ENCODE measurements at regions not wholly inside any gene's neighbourhood (a gene's known extent, or its start where the extent isn't known, plus 50 kb on each side); places are given as distances from the start of the nearest gene placed in this dataset.

DNA sequence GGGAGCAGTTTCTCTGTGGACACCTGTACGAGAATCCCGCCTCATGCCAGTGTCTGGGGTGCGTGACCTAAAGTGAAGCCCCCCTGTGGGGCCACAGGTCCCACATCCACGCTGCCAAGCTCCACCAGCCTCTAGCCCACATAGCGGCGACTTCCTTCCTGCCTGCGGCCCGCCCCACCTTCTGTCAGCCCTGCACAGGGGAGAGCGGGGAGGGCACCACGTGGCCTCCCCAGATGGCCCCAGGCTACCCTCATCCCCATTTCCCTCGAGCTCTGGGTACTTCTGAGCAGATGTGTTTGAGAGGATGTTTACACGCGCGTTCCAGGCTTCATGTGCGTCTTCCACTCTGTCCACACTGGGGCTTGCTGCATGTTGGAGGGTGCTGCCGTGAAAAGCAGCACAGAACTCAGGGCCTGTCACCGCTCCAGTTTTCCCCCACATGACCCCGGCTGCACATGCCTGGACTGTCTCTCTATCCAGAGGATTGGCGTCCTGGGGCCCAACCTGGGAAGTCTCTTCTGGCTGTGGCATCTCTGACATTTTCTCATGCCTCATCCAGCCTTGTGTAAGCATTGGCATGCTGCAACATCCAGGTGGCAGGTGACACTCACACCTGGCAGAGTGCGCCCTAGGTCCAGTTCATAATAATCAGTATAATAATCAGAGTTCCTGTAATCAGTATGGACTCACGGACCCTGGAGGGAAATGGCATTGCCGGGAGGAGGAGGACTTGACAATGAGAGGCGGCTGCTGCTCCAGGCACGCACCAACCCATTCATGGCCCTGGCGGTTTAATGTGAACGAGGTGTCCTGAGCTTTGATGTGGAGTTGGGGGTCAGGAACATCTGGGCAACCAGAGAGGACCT lies 146.3 kb upstream of the TWIST2 start:
- DNase-seq (ENCODE audit: low read depth): no peak

DNA sequence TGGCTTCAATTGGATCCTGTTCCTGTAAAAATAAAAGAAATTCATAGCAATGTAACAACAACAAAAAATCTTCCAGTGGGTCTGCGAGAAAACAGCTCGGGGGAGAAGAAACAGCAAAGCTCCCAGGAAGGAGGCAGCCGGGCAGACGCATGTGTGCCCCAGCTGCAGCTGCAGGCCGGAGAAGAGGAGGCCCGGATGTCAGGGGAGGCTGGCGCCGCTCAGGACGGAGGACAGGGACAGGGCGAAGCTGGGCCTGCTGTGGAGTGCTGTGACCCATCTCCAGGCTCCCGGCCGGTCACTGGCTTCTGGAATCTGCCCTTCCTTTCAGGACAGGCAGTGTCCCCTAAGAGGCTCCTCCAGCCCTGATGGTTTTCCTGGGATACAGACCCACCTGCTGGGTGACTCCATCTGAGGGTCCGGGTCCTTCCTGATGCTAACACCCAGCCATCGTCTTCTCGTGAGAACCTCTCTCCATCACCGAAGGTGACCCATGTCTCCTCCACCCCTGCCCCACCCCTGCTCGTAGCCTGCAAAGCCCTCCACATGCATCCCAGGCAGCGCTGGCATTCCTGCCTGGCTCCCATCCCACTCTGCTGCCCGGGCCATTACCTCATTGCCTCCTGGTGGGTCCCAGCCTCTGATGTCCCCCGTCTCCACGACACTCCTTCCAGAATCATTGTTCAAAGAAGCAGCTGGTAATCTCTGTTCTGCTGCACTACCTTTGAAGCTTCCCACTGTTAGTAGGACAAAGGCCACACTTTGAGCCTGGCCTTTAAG lies 145.4 kb upstream of the TWIST2 start:
- DNase-seq (ENCODE audit: low read depth): no peak

DNA sequence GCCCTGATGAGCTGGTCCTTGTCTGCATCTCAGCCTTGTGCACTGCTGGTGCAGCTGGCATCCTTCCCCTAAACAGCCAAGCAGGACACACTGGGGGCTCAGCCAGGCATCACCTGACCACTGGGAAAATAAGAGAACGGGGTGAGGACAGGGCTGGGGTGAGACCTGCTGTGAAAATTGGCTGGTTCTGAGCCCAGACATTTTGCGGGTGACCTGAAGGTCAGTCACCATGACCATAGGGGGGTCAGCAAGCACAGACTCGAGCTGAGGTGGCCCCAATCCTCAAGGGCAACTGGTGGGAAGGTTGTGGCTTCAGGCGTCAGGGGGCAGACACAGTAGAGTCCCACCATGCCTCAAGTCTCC lies 144.9 kb upstream of the TWIST2 start:
- DNase-seq (ENCODE audit: low read depth): no peak

DNA sequence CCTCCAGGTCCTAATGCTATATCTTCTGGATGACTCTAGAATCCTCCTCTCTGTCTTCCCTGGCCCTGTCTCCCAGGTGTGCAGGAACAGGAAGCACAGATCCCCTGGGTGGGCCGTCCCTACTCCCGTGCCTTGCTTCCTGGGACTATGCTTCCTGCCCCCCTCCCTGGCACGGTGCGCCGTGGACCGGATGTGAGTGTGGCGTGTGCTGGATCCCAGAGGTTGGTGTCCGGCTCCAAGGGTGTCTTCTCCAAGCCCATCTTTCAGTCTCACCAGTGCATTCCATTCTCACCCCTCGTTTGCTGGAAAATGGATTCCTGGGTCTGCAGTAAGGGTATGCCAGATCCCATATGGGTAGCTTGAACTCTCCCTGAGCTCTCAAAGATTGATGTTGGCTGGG lies 144.4 kb upstream of the TWIST2 start:
- no peak for DNase-seq (ENCODE audit: low read depth)

DNA sequence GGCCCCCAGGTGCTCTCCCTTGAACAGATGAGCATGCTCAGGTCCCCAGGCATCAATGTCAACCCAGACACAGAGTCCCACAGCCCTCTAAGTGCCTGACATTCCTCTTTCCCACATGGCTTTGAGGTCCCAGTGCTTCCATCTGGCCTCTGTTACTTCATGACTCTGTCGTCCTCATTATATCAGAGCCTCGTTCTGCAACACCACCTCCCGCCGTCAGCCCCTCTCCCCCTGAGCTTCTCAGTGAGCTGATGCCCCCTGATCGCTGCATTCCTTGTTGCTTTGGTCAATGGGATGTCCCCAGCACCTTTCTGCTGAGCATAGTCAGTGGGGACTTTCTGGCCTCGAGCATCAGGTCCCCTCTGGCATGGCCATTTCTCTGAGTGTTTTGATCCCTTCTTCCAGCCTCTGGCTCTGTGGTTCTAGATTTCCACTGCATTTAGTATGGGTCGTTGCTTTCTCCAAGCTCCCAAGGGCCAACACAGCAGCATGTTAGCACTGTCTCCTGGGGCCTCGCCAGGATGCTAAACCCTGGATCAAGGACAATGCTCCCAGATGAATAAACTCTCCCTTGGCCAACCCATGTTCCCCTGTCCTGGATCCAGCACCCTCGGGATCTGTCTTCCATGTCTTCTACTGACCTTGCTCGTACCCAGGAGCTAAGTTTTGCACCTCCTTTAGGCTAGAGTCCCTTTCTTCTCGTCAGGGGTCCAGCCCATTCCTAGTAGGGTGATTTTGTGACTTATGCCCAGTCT lies 143.2 kb upstream of the TWIST2 start:
- no peak for DNase-seq (ENCODE audit: low read depth)

DNA sequence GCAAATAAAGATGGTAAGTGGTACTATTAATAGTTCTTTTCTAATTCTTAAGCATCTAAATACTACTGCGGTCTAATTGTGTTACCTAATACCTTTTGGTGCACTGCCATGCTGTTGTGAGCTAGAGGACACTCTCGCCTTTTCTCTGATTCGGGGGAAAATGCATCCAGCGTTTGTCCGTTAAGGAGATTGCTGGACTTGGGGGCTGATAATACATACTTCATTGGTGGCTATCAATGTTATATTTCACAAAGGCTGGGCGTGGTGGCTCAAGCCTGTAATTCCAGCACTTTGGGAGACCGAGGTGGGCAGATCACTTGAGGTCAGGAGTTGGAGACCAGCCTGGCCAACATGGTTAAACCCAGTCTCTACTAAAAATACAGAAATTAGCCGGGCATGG lies 141.7 kb upstream of the TWIST2 start:
- no peak for DNase-seq (ENCODE audit: low read depth)

DNA sequence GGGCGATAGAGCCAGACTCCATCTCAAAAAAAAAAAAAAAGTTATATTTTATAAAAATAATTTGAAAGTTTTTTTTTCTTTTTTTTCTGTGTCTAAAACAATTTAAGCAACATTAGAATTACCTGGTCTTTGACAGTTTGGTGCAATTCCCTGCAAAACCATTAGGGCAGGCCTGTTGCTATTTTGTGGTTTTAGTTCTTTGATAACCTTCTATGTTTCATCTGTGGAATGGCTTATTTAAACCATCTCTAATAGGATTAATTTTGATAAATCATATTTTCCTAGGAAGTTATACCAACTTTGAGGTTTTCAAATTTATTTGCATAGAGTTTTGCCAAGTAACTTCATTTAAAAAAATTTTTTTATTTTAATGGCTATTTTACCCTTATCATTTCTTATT lies 141.2 kb upstream of the TWIST2 start:
- DNase-seq (ENCODE audit: low read depth): no peak

DNA sequence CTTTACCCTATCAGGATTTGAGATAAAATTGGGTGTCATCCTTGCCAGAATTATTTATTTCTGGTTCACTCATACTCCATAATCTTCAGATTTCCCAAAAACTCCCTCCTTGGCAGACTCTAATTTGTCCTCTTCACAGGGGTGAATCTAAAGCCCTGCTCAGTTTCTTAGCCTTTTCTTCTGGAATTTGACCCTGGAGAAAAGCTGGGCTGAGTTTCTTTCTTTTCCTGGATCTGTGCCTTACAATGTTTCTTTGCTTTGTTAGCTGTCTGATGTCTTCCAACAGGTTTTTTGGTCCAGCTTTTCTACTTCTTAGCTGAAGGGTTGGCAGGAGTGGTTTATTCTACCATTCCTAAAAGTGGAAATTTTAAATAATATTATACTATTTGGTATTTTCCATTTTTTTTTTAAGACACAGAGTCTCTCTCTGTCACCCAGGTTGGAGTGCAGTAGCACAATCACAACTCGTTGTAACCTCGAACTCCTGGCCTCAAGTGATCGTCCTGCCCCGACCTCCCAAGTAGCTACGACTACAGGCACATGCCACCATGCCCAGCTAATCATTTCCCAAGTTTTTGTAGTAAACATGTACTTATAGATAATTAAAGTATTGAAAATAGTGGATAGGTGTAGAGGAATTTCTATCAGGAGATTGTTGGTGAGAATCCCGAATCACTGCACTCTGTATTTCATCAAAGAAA lies 138.4 kb upstream of the TWIST2 start:
- no peak for DNase-seq (ENCODE audit: low read depth)

DNA sequence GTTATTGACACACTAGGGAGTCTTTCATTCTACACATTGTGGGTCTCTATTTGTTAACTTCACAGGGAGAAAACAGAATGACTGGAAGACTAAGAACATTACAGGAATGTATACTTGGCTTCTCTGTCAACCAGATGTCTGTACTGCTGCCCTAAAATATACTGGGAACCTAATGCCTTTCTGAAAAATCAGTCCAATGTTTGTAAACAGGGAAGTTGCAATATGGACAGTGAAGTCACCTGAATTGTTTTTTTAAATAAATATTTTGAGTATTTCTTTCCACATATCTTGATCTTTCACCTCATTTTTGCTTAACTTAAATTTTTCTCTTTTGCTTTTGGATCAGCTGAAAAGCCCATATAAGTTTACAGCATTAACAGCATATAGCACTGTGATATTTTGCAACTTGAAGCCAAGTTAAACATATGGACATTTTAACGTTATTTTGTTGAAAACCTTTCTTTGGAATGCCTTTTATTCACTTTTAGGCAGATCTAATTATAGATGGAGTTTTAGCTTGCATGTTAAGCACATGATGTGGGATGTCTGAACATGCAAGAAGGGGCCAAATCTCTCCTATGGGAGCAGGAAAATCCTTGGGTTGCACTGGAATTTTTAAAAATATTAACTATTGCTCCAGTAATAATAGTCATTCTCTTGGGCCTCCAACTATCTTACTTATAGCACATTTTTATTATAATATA lies 137.7 kb upstream of the TWIST2 start:
- DNase-seq (ENCODE audit: low read depth): peak; percentile 60

DNA sequence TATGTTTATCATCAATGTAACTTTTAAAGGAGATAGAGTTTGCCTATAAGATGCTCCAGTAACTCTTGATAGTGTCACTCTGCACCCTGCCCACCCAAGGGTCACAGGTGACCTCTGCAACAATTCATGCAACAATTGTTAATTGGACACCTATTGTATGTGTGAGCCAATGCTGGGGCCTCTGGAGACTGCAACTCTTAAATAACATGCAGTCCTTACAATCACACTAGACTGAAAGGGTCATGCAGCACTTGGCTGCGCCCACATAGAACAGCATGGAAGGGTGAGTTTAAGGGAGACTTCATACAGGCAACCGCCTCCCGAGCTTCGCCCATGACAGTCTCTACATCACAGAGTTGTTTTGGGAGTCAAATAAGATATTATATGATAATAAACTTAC lies 137.1 kb upstream of the TWIST2 start:
- DNase-seq (ENCODE audit: low read depth): no peak

DNA sequence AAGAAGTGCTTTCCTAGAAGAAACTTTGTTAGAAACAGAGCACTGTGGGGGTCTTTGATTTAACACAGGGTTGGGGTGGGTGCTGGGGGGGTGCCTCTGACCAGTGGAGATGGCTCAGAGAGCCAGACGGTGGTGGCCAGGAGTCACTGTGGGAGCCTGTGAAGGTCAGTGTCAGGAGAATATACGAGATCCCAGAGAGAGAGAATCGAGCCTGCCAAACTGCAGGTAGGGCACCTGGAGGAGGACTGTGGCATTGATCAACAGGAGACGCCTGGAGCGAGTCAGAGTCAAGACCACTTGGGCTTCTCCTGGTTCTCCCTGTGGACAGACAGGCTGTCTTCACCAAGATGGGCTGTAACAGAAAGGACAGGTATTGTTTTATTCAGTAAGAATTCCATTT lies 136.5 kb upstream of the TWIST2 start:
- DNase-seq (ENCODE audit: low read depth): no peak

DNA sequence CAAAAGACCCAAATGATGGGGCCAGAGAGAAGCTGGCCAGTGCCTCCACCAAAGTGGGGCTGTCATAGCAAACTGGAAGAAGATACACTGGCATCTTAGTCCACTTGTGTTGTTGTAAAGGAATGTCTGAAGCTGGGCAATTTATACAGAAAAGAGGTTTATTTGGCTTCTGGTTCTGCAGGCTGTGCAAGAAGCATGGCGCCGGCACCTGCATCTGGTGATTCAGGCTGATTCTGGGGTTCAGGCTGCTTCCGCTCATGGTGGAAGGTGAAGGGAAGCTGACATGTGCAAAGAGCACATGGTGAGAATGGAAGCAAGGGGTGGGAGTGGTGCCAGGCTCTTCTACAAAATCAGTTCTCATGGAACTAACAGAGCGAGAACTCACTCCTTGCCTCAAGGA lies 135.9 kb upstream of the TWIST2 start:
- DNase-seq (ENCODE audit: low read depth): no peak

DNA sequence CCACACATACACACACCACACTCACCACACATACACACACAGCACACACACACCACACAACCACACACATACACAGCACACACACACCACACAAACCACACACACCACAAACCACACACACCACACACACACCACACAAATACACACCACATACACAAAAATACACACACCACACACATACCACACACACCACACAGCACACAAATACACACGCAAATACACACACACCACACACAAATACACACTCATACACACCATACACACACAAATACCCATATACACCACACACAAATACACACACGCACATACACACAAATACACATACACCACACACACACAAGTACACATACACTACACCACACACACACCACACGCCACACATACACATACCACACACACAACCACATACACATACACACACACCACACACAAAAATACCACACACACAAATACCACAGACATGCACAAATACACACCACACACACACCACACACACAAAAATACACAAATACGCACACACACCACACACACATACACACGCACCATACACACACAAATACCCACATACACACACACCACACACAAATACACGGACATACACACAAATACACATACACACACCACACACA lies 134.6 kb upstream of the TWIST2 start:
- no peak for DNase-seq (ENCODE audit: low read depth)

DNA sequence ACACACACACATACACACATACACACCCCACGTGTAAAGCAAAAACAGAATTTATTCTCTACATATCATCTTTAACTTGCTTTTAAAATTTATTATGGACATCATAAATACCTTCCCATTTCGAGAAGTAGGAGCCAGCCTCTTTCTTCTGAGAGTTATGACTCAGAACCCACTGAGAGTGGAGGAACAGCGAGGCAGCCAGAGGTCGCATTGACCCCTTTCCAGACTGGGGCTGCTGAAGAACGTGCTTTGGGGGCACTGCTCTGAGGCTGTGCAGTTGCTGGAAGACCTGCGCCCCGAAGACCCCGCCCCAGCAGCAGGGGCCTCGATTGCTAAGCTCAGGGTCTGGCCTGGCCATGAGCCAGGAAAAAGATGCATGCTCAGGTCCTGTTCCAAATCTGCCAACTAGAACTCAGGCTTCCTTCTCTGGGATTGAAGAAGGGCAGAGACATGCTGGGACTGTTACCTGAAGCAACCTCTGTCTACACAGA lies 133.8 kb upstream of the TWIST2 start:
- no peak for DNase-seq (ENCODE audit: low read depth)

DNA sequence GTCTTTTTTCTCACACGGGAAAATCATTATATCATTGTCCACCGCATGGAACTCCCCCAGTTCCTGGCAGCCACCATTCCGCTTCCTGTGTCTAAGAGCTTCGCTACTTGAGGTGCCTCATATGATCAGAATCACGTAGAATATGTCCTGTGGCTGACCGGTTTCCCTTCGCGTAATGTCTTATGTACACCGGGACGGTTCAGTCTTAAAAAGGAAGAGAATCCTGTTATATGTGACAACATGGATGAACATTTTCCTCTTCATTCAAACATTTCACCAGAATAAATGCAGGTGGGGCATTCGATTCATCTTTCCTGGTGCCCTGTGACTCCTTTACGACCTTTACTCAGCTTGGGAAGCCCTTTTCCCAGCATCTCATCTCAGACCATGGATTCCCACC lies 131.7 kb upstream of the TWIST2 start:
- DNase-seq (ENCODE audit: low read depth): no peak

DNA sequence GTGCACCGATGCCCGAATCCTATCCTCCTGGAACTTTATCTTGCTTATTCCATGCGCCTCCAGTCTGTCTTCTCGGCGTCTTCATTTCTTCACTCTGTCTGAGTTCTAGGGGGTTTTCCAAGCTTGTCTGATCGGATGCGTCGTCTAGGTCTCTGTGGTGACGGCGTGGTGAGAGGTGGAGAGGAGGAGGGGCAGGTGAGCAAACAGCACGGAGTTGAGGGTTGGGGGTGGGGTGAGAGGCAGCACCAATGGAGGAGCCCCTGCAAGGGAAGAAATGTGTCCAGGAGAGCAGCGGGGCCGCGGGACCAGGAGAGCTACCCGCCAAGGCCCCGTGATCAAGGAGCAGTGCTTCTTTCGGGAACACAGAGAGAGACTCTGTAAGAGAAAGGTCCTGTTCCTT lies 131.3 kb upstream of the TWIST2 start:
- DNase-seq (ENCODE audit: low read depth): no peak

DNA sequence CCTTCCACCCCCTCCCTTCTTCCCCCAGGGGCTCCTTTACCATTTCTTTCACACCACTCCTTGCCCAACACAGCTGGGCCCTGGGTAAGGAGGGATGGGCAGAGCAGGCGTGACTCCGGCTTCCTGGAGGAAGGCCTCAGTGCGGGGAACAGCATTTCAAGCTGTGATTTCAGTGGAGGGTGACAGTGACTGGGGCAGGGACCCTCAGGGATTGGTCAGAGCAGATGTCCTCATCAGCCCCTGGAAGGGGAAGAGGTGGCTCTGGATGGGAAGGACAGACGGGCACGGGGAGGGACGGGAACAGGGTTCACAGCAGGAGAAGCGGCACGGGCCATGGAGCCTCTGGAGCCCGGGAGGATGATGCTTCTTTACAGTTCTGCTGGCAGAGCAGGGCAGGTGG lies 130.8 kb upstream of the TWIST2 start:
- no peak for DNase-seq (ENCODE audit: low read depth)

DNA sequence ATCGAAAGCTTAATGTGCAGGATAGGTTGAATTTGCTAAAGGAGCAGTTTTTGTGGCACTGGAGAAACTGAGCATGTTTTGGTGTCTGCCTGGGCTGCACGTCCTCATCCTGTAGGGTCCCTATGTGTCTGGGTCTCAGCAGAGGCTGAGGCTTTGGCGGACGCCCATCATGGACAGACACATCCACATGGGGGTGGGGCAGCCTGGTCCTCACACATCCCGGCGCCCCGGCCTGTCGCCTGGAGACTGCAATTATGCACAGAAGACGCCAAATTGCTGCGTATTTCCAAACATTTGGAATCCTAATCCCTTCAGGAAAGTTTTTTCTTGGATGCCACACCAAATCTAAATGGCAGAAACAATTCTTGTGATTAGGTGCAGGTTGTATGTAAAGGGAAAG lies 128.2 kb upstream of the TWIST2 start:
- no peak for DNase-seq (ENCODE audit: low read depth)

DNA sequence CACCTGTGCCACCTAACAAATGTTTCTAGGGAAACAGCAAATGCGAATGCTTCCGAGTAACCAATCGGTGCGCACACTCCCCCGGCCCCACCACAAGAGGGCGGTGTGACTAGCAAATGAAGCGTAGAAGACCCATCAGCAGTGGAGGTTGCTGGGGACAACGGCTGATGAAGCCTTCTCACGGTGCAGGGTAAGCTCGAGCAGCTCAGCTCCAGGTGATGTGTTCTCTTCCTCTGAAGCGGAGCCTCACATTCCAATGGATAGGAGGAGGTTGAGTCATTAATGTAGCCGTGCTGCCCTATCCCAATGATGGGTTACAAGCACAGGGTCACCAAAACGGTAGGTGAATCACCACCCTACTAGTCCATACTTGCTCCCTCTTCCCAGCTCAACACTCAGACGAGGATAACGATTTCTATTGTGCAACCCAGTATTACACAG lies 127.6 kb upstream of the TWIST2 start:
- no peak for DNase-seq (ENCODE audit: low read depth)

DNA sequence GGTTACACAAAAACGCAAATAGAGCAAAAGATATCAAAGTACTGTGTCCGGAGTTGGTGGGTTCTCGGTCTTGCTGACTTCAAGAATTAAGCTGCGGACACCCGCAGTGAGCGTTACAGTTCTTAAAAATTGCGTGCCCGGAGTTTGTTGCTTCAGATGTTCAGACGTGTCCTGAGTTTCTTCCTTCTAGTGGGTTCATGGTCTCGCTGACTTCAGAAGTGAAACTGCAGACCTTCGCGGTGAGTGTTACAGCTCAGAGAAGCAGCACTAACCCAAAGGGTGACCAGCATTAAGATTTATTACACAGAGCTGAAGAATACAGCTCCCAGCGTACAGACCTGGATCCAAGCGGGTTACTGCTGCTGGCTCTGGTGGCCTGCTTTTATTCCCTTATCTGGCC lies 125.7 kb upstream of the TWIST2 start:
- no peak for DNase-seq (ENCODE audit: low read depth)

DNA sequence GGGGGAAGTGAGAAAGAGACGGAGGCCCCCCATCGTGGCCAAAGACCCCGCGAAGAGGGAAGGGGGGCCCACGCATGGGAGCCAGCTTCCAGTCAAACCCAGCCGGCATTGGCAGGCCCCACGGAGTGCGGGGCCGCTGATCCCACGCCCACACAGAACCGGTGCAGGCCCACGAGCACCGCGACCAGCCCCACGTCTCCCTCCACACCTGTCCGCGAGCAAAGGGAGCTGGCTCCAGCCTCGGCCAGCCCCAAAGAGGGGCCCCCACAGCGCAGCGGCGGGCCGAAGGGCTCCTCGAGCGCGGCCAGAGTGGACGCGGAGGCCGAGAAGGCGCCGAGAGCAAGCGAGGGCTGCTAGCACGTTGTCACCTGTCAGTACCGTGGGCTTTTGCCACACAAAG lies 125.0 kb upstream of the TWIST2 start:
- DNase-seq (ENCODE audit: low read depth): no peak
